ENCODE measurements at regions not wholly inside any gene's neighbourhood (a gene's known extent, or its start where the extent isn't known, plus 50 kb on each side); places are given as distances from the start of the nearest gene placed in this dataset.
"Not testable (repeated sequence)": the region's sequence is repeated elsewhere in the genome, so short reads cannot be mapped to it uniquely, and the experiment has no call there.

GRCh38 chr3:101925124-101925523 lies 75.8 kb downstream of the NFKBIZ start:
- not testable (repeated sequence) for H3K4me2 ChIP-seq (ENCODE audit: low read length, poor library complexity, severe bottlenecking); H3K9me3 ChIP-seq (ENCODE audit: control insufficient read depth, low read length); H2AK5ac ChIP-seq (ENCODE audit: low read length, severe bottlenecking); H3K27me3 ChIP-seq (ENCODE audit: control insufficient read depth in 1 of 2, insufficient read depth in 1 of 2, low read length in 2 of 2); H3K27ac ChIP-seq (ENCODE audit: low read length, poor library complexity, severe bottlenecking); H2BK12ac ChIP-seq (ENCODE audit: low read length in 2 of 2); H3K79me1 ChIP-seq (replicated peaks; ENCODE audit: low read length, poor library complexity, severe bottlenecking); H3K4me3 ChIP-seq (ENCODE audit: insufficient read depth in 1 of 2, low read depth in 1 of 2, low read length in 2 of 2); H2BK5ac ChIP-seq (ENCODE audit: low read depth, low read length, poor library complexity, severe bottlenecking); H4K8ac ChIP-seq (ENCODE audit: low read length); H2AFZ ChIP-seq (ENCODE audit: low read depth, low read length); H2BK120ac ChIP-seq (ENCODE audit: low read depth, low read length); H3K14ac ChIP-seq (ENCODE audit: low read length in 2 of 2); H2BK15ac ChIP-seq (ENCODE audit: low read depth, poor library complexity, severe bottlenecking); H3K9ac ChIP-seq (ENCODE audit: low read length); DNase-seq; H3K36me3 ChIP-seq (ENCODE audit: control insufficient read depth in 1 of 2, insufficient read depth in 2 of 2, low read depth in 1 of 2, low read length in 2 of 2); H3K23ac ChIP-seq (ENCODE audit: low read length in 2 of 2)
- peaks cover 12% of the 10 kb centered on the region for H3K4me1 ChIP-seq (ENCODE audit: control insufficient read depth, insufficient read depth, low read depth, low read length)
- peak overlapping the region in 1 of 2 experiments; percentile 24 for H3K4ac ChIP-seq (ENCODE audit: low read depth in 1 of 2, low read length in 2 of 2)
- H4K91ac ChIP-seq (ENCODE audit: low read length) = peak overlapping the region; percentile 15
- peak overlapping the region; percentile 5 to 87 for H3K18ac ChIP-seq (ENCODE audit: low read depth in 1 of 2, low read length in 2 of 2)
- no CpG with 5 or more reads among the region's 1 CpG for WGBS

GRCh38 chr3:101925564-101925963 lies 76.2 kb downstream of the NFKBIZ start:
- no CpG with 5 or more reads among the region's 2 CpGs for WGBS
- no peak overlapping the region for H2BK120ac ChIP-seq (ENCODE audit: low read depth, low read length)

GRCh38 chr3:101926594-101927105 lies 77.3 kb downstream of the NFKBIZ start:
- Histone ChIP-seq H3K18ac (ENCODE audit: low read depth in 1 of 2, low read length in 2 of 2) (no peak overlapping the region), H3K4me3 (ENCODE audit: insufficient read depth in 1 of 2, low read depth in 1 of 2, low read length in 2 of 2) (no peak overlapping the region), H4K91ac (ENCODE audit: low read length) (no peak overlapping the region), H2AK5ac (ENCODE audit: low read length, severe bottlenecking) (peak overlapping the region; percentile 76), H3K4ac (ENCODE audit: low read depth in 1 of 2, low read length in 2 of 2) (no peak overlapping the region), H2BK15ac (ENCODE audit: low read depth, poor library complexity, severe bottlenecking) (no peak overlapping the region), H2BK120ac (ENCODE audit: low read depth, low read length) (no peak overlapping the region), H3K9ac (ENCODE audit: low read length) (no peak overlapping the region), H3K9me3 (ENCODE audit: control insufficient read depth, low read length) (no peaks in the 10 kb centered on the region), H3K14ac (ENCODE audit: low read length in 2 of 2) (no peak overlapping the region), H2BK12ac (ENCODE audit: low read length in 2 of 2) (no peak overlapping the region), H3K4me2 (ENCODE audit: low read length, poor library complexity, severe bottlenecking) (no peak overlapping the region), H2BK5ac (ENCODE audit: low read depth, low read length, poor library complexity, severe bottlenecking) (no peak overlapping the region), H3K36me3 (ENCODE audit: control insufficient read depth in 1 of 2, insufficient read depth in 2 of 2, low read depth in 1 of 2, low read length in 2 of 2) (no peaks in the 10 kb centered on the region), H3K79me1 (replicated peaks; ENCODE audit: low read length, poor library complexity, severe bottlenecking) (no peaks in the 10 kb centered on the region), H3K23ac (ENCODE audit: low read length in 2 of 2) (no peak overlapping the region), H4K8ac (ENCODE audit: low read length) (no peak overlapping the region), H3K27ac (ENCODE audit: low read length, poor library complexity, severe bottlenecking) (no peak overlapping the region), H3K4me1 (ENCODE audit: control insufficient read depth, insufficient read depth, low read depth, low read length) (peaks cover 12% of the 10 kb centered on the region), H3K27me3 (ENCODE audit: control insufficient read depth in 1 of 2, insufficient read depth in 1 of 2, low read length in 2 of 2) (no peaks in the 10 kb centered on the region), H2AFZ (ENCODE audit: low read depth, low read length) (no peak overlapping the region)
- DNase-seq = no peak
- WGBS = 75% methylated on average over 6 of the region's 7 CpGs

More at GRCh38 chr3:101925564-101925963, 76.2 kb downstream of the NFKBIZ start:
- Histone ChIP-seq H3K9me3 (ENCODE audit: control insufficient read depth, low read length) (no peaks in the 10 kb centered on the region), H3K4ac (ENCODE audit: low read depth in 1 of 2, low read length in 2 of 2) (no peak overlapping the region), H2BK5ac (ENCODE audit: low read depth, low read length, poor library complexity, severe bottlenecking) (no peak overlapping the region), H2BK12ac (ENCODE audit: low read length in 2 of 2) (no peak overlapping the region), H2AFZ (ENCODE audit: low read depth, low read length) (no peak overlapping the region), H3K27me3 (ENCODE audit: control insufficient read depth in 1 of 2, insufficient read depth in 1 of 2, low read length in 2 of 2) (no peaks in the 10 kb centered on the region), H2BK15ac (ENCODE audit: low read depth, poor library complexity, severe bottlenecking) (no peak overlapping the region), H4K8ac (ENCODE audit: low read length) (no peak overlapping the region), H4K91ac (ENCODE audit: low read length) (no peak overlapping the region), H3K4me1 (ENCODE audit: control insufficient read depth, insufficient read depth, low read depth, low read length) (peaks cover 12% of the 10 kb centered on the region), H3K79me1 (replicated peaks; ENCODE audit: low read length, poor library complexity, severe bottlenecking) (no peaks in the 10 kb centered on the region), H3K36me3 (ENCODE audit: control insufficient read depth in 1 of 2, insufficient read depth in 2 of 2, low read depth in 1 of 2, low read length in 2 of 2) (no peaks in the 10 kb centered on the region), H2AK5ac (ENCODE audit: low read length, severe bottlenecking) (no peak overlapping the region), H3K18ac (ENCODE audit: low read depth in 1 of 2, low read length in 2 of 2) (no peak overlapping the region), H3K14ac (ENCODE audit: low read length in 2 of 2) (no peak overlapping the region), H3K9ac (ENCODE audit: low read length) (no peak overlapping the region), H3K27ac (ENCODE audit: low read length, poor library complexity, severe bottlenecking) (no peak overlapping the region), H3K4me2 (ENCODE audit: low read length, poor library complexity, severe bottlenecking) (no peak overlapping the region), H3K4me3 (ENCODE audit: insufficient read depth in 1 of 2, low read depth in 1 of 2, low read length in 2 of 2) (no peak overlapping the region), H3K23ac (ENCODE audit: low read length in 2 of 2) (no peak overlapping the region)
- DNase-seq = no peak

- Histone ChIP-seq H4K8ac (ENCODE audit: low read length) (peak overlapping the region; percentile 7), H2BK5ac (ENCODE audit: low read depth, low read length, poor library complexity, severe bottlenecking) (no peak overlapping the region), H4K91ac (ENCODE audit: low read length) (no peak overlapping the region), H3K4me1 (ENCODE audit: control insufficient read depth, insufficient read depth, low read depth, low read length) (peaks cover 14% of the 10 kb centered on the region), H2AFZ (ENCODE audit: low read depth, low read length) (no peak overlapping the region), H3K79me1 (replicated peaks; ENCODE audit: low read length, poor library complexity, severe bottlenecking) (no peaks in the 10 kb centered on the region), H2AK5ac (ENCODE audit: low read length, severe bottlenecking) (peak overlapping the region; percentile 93), H3K18ac (ENCODE audit: low read depth in 1 of 2, low read length in 2 of 2) (peak overlapping the region in 1 of 2 experiments; percentile 90), H3K9ac (ENCODE audit: low read length) (no peak overlapping the region), H3K27ac (ENCODE audit: low read length, poor library complexity, severe bottlenecking) (peak overlapping the region; percentile 46), H3K4me3 (ENCODE audit: insufficient read depth in 1 of 2, low read depth in 1 of 2, low read length in 2 of 2) (no peak overlapping the region), H3K27me3 (ENCODE audit: control insufficient read depth in 1 of 2, insufficient read depth in 1 of 2, low read length in 2 of 2) (no peaks in the 10 kb centered on the region), H2BK15ac (ENCODE audit: low read depth, poor library complexity, severe bottlenecking) (no peak overlapping the region), H2BK12ac (ENCODE audit: low read length in 2 of 2) (peak overlapping the region in 1 of 2 experiments; percentile 78), H2BK120ac (ENCODE audit: low read depth, low read length) (no peak overlapping the region), H3K23ac (ENCODE audit: low read length in 2 of 2) (no peak overlapping the region), H3K4ac (ENCODE audit: low read depth in 1 of 2, low read length in 2 of 2) (no peak overlapping the region), H3K9me3 (ENCODE audit: control insufficient read depth, low read length) (no peaks in the 10 kb centered on the region), H3K14ac (ENCODE audit: low read length in 2 of 2) (peak overlapping the region in 1 of 2 experiments; percentile 18), H3K36me3 (ENCODE audit: control insufficient read depth in 1 of 2, insufficient read depth in 2 of 2, low read depth in 1 of 2, low read length in 2 of 2) (no peaks in the 10 kb centered on the region), H3K4me2 (ENCODE audit: low read length, poor library complexity, severe bottlenecking) (no peak overlapping the region)
- 0% methylated on average over 1 of the region's 1 CpG for WGBS
- peak; percentile 68 for DNase-seq
Observed at GRCh38 chr3:101928890-101929289, 79.6 kb downstream of the NFKBIZ start.

Data from mesenchymal stem cell (in vitro differentiated cells and primary cell).